DND-41 (cell line): ENCODE measurements at regions not wholly inside any gene's neighbourhood (a gene's known extent, or its start where the extent isn't known, plus 50 kb on each side); places are given as distances from the start of the nearest gene placed in this dataset.
"Not testable (repeated sequence)": the region's sequence is repeated elsewhere in the genome, so short reads cannot be mapped to it uniquely, and the experiment has no call there.

Experiments used
- ATAC-seq: fragments of 200-7000 bp; cut with Tn5 transposase; 3 replicates; pipeline ENCODE4 v1.9.1; 2021; ENCODE audit warnings: low read depth; ENCODE audit not compliant: insufficient read depth
- DNase-seq: peaks from one replicate; pipeline ENCODE4 v3.0.0-alpha.2; 2020
- H2AFZ ChIP-seq: 2 replicates; pipeline ENCODE4 v1.6.0; 2012; ENCODE audit warnings: low read depth, low read length
- H3K27ac ChIP-seq: 2 replicates; pipeline ENCODE4 v1.5.1; 2012; ENCODE audit warnings: low read length, inconsistent platforms
- H3K27me3 ChIP-seq: fragments of 200-600 bp; sonication (generic); 2 replicates; pipeline ENCODE4 v1.6.0; 2012; ENCODE audit warnings: low read length, mild to moderate bottlenecking, inconsistent platforms; ENCODE audit not compliant: insufficient read depth, poor library complexity
- H3K36me3 ChIP-seq: 2 replicates; pipeline ENCODE4 v1.5.1; 2012; ENCODE audit warnings: low read length, inconsistent platforms; ENCODE audit not compliant: insufficient read depth
- H3K4me1 ChIP-seq: 2 replicates; pipeline ENCODE4 v1.5.1; 2012; ENCODE audit warnings: mild to moderate bottlenecking, low read length; ENCODE audit not compliant: insufficient read depth
- H3K4me2 ChIP-seq: 2 replicates; pipeline ENCODE4 v1.6.0; 2012; ENCODE audit warnings: mild to moderate bottlenecking, moderate library complexity, low read length, inconsistent platforms; ENCODE audit not compliant: insufficient read depth
- H3K4me3 ChIP-seq, 2 experiments: fragments of 200-600 bp in 1 of 2; shearing (Covaris generic) in 1 of 2; 2 replicates each; pipeline ENCODE4 v1.5.1; 2012 to 2016; ENCODE audit warnings: inconsistent platforms in 2 of 2, low read length in 2 of 2, mild to moderate bottlenecking in 2 of 2, low read depth in 1 of 2, moderate library complexity in 1 of 2
- H3K79me2 ChIP-seq: 2 replicates; pipeline ENCODE4 v1.6.0; 2012; ENCODE audit warnings: low read length, inconsistent platforms; ENCODE audit not compliant: insufficient read depth
- H3K9ac ChIP-seq: 2 replicates; pipeline ENCODE4 v1.6.0; 2012; ENCODE audit warnings: low read depth, mild to moderate bottlenecking, inconsistent platforms, low read length, moderate library complexity
- H3K9me3 ChIP-seq: 2 replicates; pipeline ENCODE4 v1.5.1; 2012; ENCODE audit warnings: low read length, moderate library complexity, mild to moderate bottlenecking, inconsistent platforms; ENCODE audit not compliant: insufficient read depth, severe bottlenecking
- H4K20me1 ChIP-seq: 2 replicates; pipeline ENCODE4 v1.6.0; 2012; ENCODE audit warnings: low read length; ENCODE audit not compliant: insufficient read depth
- CTCF ChIP-seq: IDR thresholded peaks from 2 replicates; pipeline ENCODE4 v1.5.1; 2012; ENCODE audit warnings: borderline replicate concordance, low read length, moderate library complexity, mild to moderate bottlenecking; ENCODE audit not compliant: poor library complexity, severe bottlenecking; ENCODE audit errors: extremely low read depth
- EZH2 ChIP-seq: IDR thresholded peaks from 3 replicates; pipeline ENCODE4 v1.6.1; 2012; ENCODE audit warnings: borderline replicate concordance, low read depth, mild to moderate bottlenecking, moderate library complexity, low read length, inconsistent platforms; ENCODE audit not compliant: severe bottlenecking

- no peak for TF ChIP-seq EZH2
- no peak for TF ChIP-seq CTCF
- H3K9ac ChIP-seq, result no peak overlapping the region
- H3K79me2 ChIP-seq, result no peaks in the 10 kb centered on the region
- H3K4me2 ChIP-seq, result no peak overlapping the region
- peaks cover 7% of the 10 kb centered on the region; the same call in 1 of the 2 replicates for H3K36me3 ChIP-seq
- H2AFZ ChIP-seq, result no peak overlapping the region
- no peaks in the 10 kb centered on the region for H3K9me3 ChIP-seq
- ATAC-seq (no peak), DNase-seq (no peak)
- no peaks in the 10 kb centered on the region for H3K4me1 ChIP-seq
- H3K4me3 ChIP-seq, result no peak overlapping the region
- no peak overlapping the region for H3K27ac ChIP-seq
- no peaks in the 10 kb centered on the region for H3K27me3 ChIP-seq
- H4K20me1 ChIP-seq, result no peaks in the 10 kb centered on the region
Measured at GRCh38 chrX:7347465-7347864, 199.5 kb upstream of the PUDP start.

- Histone ChIP-seq H4K20me1 (no peaks in the 10 kb centered on the region), H3K27ac (no peak overlapping the region), H3K4me3 (no peak overlapping the region), H3K27me3 (no peaks in the 10 kb centered on the region), H3K79me2 (no peaks in the 10 kb centered on the region), H3K36me3 (peaks cover 12% of the 10 kb centered on the region), H3K4me2 (no peak overlapping the region), H3K9me3 (no peaks in the 10 kb centered on the region), H2AFZ (no peak overlapping the region), H3K9ac (no peak overlapping the region), H3K4me1 (no peaks in the 10 kb centered on the region)
- no peak for DNase-seq
- ATAC-seq, result no peak
- TF ChIP-seq EZH2 (no peak), CTCF (no peak)
Measured at GRCh38 chrX:7346021-7346420, 198.1 kb upstream of the PUDP start.

- H3K9ac ChIP-seq, result no peak overlapping the region
- no peak for DNase-seq
- no peaks in the 10 kb centered on the region for H3K27me3 ChIP-seq
- no peaks in the 10 kb centered on the region for H4K20me1 ChIP-seq
- no peaks in the 10 kb centered on the region for H3K4me1 ChIP-seq
- no peaks in the 10 kb centered on the region for H3K79me2 ChIP-seq
- H3K9me3 ChIP-seq, result no peaks in the 10 kb centered on the region
- H3K4me3 ChIP-seq, result no peak overlapping the region
- H3K36me3 ChIP-seq, result peaks cover 6% of the 10 kb centered on the region
- no peak overlapping the region for H3K4me2 ChIP-seq
- TF ChIP-seq CTCF (no peak), EZH2 (no peak)
- no peak for ATAC-seq
- no peak overlapping the region for H2AFZ ChIP-seq
- H3K27ac ChIP-seq, result no peak overlapping the region
Measured at GRCh38 chrX:7343181-7343580, 195.2 kb upstream of the PUDP start.

GRCh38 chrX:7335816-7336362 is 187.9 kb upstream of the PUDP start:
- not testable (repeated sequence) for H3K4me3 ChIP-seq, ATAC-seq, H3K27ac ChIP-seq, H3K4me1 ChIP-seq, H3K9me3 ChIP-seq, H3K9ac ChIP-seq, H4K20me1 ChIP-seq, H3K79me2 ChIP-seq, H3K4me2 ChIP-seq, H2AFZ ChIP-seq, H3K27me3 ChIP-seq, DNase-seq
- peaks cover 16% of the 10 kb centered on the region for H3K36me3 ChIP-seq
